Right hindlimb (tissue), 1 donor: ENCODE measurements at regions not wholly inside any gene's neighbourhood (a gene's known extent, or its start where the extent isn't known, plus 50 kb on each side); places are given as distances from the start of the nearest gene placed in this dataset.

Experiments
- DNase-seq: peaks from one replicate; pipeline ENCODE4 v3.0.0-alpha.2; 2018

GRCh38 chr5:4868140-4868735 lies 271.9 kb upstream of the ADAMTS16 start:
- peak; percentile 45 for DNase-seq

GRCh38 chr5:4873652-4874051 lies 266.5 kb upstream of the ADAMTS16 start:
- DNase-seq, result no peak

GRCh38 chr5:4874097-4874496 lies 266.0 kb upstream of the ADAMTS16 start:
- DNase-seq, result no peak

- DNase-seq, result no peak
Measured at GRCh38 chr5:4875942-4876341, 264.2 kb upstream of the ADAMTS16 start.

GRCh38 chr5:4876804-4877203 lies 263.3 kb upstream of the ADAMTS16 start:
- DNase-seq, result no peak

- DNase-seq, result no peak
Measured at GRCh38 chr5:4877579-4877978, 262.6 kb upstream of the ADAMTS16 start.

- DNase-seq, result no peak
Measured at GRCh38 chr5:4879075-4879474, 261.1 kb upstream of the ADAMTS16 start.

- peak; percentile 90 for DNase-seq
Measured at GRCh38 chr5:4879693-4880303, 260.3 kb upstream of the ADAMTS16 start.

GRCh38 chr5:4880304-4880741 lies 259.8 kb upstream of the ADAMTS16 start:
- DNase-seq, result no peak

GRCh38 chr5:4881366-4882002 lies 258.6 kb upstream of the ADAMTS16 start:
- DNase-seq, result no peak

- no peak for DNase-seq
Measured at GRCh38 chr5:4882186-4882585, 257.9 kb upstream of the ADAMTS16 start.

- DNase-seq, result peak; percentile 43
Measured at GRCh38 chr5:4883360-4883759, 256.8 kb upstream of the ADAMTS16 start.

GRCh38 chr5:4893063-4893744 lies 246.9 kb upstream of the ADAMTS16 start:
- DNase-seq, result no peak

GRCh38 chr5:4896328-4896727 lies 243.8 kb upstream of the ADAMTS16 start:
- no peak for DNase-seq

- no peak for DNase-seq
Measured at GRCh38 chr5:4901305-4901811, 238.8 kb upstream of the ADAMTS16 start.

GRCh38 chr5:4901924-4902323 lies 238.2 kb upstream of the ADAMTS16 start:
- peak; percentile 55 for DNase-seq

- DNase-seq, result peak; percentile 35
Measured at GRCh38 chr5:4905674-4906520, 234.2 kb upstream of the ADAMTS16 start.

GRCh38 chr5:4906786-4907185 lies 233.3 kb upstream of the ADAMTS16 start:
- DNase-seq, result peak; percentile 39

GRCh38 chr5:4907571-4907970 lies 232.6 kb upstream of the ADAMTS16 start:
- no peak for DNase-seq

GRCh38 chr5:4909086-4909485 lies 231.0 kb upstream of the ADAMTS16 start:
- DNase-seq, result no peak

GRCh38 chr5:4911646-4912403 lies 228.3 kb upstream of the ADAMTS16 start:
- no peak for DNase-seq

- no peak for DNase-seq
Measured at GRCh38 chr5:4921929-4922328, 218.2 kb upstream of the ADAMTS16 start.
